ENCODE measurements at regions not wholly inside any gene's neighbourhood (a gene's known extent, or its start where the extent isn't known, plus 50 kb on each side); places are given as distances from the start of the nearest gene placed in this dataset.

GRCh38 chr1:82181846-82182245 lies 381.1 kb downstream of the ADGRL2 start:
- no peaks in the 10 kb centered on the region for H4K20me1 ChIP-seq (ENCODE audit: insufficient read depth, low read length)
- H3K9me3 ChIP-seq (ENCODE audit: control insufficient read depth, insufficient read depth, low read length): no peaks in the 10 kb centered on the region
- no CpG with 5 or more reads among the region's 1 CpG for WGBS, 2 experiments (ENCODE audit: extremely low coverage in 2 of 2, insufficient read length in 1 of 2)
- no peaks in the 10 kb centered on the region for H3K9me1 ChIP-seq (ENCODE audit: insufficient read depth, low read length)
- TF ChIP-seq MAZ (IDR thresholded peaks at IDR 0.05; ENCODE audit: borderline replicate concordance, low read depth, low read length) (no peak), SMC3 (IDR thresholded peaks at IDR 0.05; ENCODE audit: low read depth, low read length) (no peak), BHLHE40 (IDR thresholded peaks at IDR 0.05; ENCODE audit: low read depth, low read length) (no peak), POLR2A (IDR thresholded peaks at IDR 0.05; ENCODE audit: low read depth, low read length) (no peak), FOS (IDR thresholded peaks at IDR 0.05; ENCODE audit: low read depth, low read length) (no peak), CTCF (conservative IDR thresholded peaks at IDR 0.05; ENCODE audit: low read depth, low read length) (no peak), RFX5 (IDR thresholded peaks at IDR 0.05; ENCODE audit: low read depth, low read length) (no peak), RAD21 (IDR thresholded peaks at IDR 0.05; ENCODE audit: low read length) (no peak), RCOR1 (IDR thresholded peaks at IDR 0.05; ENCODE audit: insufficient replicate concordance, low read length) (no peak), MXI1 (IDR thresholded peaks at IDR 0.05; ENCODE audit: borderline replicate concordance, low read depth, low read length) (no peak), ELK1 (IDR thresholded peaks at IDR 0.05; ENCODE audit: borderline replicate concordance, low read depth, low read length) (no peak)
- no peak overlapping the region for H4K5ac ChIP-seq (ENCODE audit: low read depth, low read length)
- H2BK120ac ChIP-seq (ENCODE audit: low read depth, low read length): no peak overlapping the region
- H3K9ac ChIP-seq (ENCODE audit: low read depth, low read length): no peak overlapping the region
- no peaks in the 10 kb centered on the region for H3K27me3 ChIP-seq (ENCODE audit: control insufficient read depth, insufficient read depth, low read length)
- H3K18ac ChIP-seq (ENCODE audit: low read depth, low read length): no peak overlapping the region
- no peak overlapping the region for H2BK15ac ChIP-seq (ENCODE audit: low read depth, low read length)
- ATAC-seq (ENCODE audit: low read depth): no peak
- dilution Hi-C loops (cut with HindIII; ENCODE audit: low sequenced_read_pairs, unreplicated experiment): no loop called here
- H2BK20ac ChIP-seq (ENCODE audit: low read depth, low read length): no peak overlapping the region
- no peaks in the 10 kb centered on the region for H3K4me1 ChIP-seq (ENCODE audit: control insufficient read depth, insufficient read depth, low read length)
- H2BK5ac ChIP-seq (ENCODE audit: low read depth, low read length, poor library complexity, severe bottlenecking): no peak overlapping the region
- in situ Hi-C loops (cut with MboI; ENCODE audit: low sequenced_read_pairs): no loop called here
- H4K91ac ChIP-seq (ENCODE audit: insufficient read depth, low read depth, low read length): no peak overlapping the region
- no peak overlapping the region for H3K27ac ChIP-seq (ENCODE audit: insufficient read depth, low read length)
- H3K23ac ChIP-seq (ENCODE audit: low read depth, low read length): no peak overlapping the region
- H3K56ac ChIP-seq (ENCODE audit: extremely low read depth, insufficient read depth, low read length): no peak overlapping the region
- BruUV-seq (replicated peaks): no TSS peak
- ChIA-PET POLR2A (ENCODE audit: unreplicated experiment) (no interaction called here), CTCF (interaction anchor here (0.7 kb wide), 1 partner anchor 20 kb away, joined by 3 read pairs; no protein-coding TSS in a partner anchor)
- H2AK5ac ChIP-seq (ENCODE audit: low read depth, low read length): no peak overlapping the region
- H2AK9ac ChIP-seq (replicated peaks; ENCODE audit: low read depth, low read length, poor library complexity): no peak overlapping the region
- intact Hi-C loops (cut with micrococcal nuclease): no loop called here
- H4K8ac ChIP-seq (ENCODE audit: low read depth in 2 of 2, low read length in 2 of 2): no peak overlapping the region
- no peak for DNase-seq
- H3K14ac ChIP-seq (replicated peaks; ENCODE audit: low read depth, low read length): no peak overlapping the region
- H3K79me1 ChIP-seq (ENCODE audit: low read depth in 1 of 2, low read length in 2 of 2): no peaks in the 10 kb centered on the region
- H3K4me3 ChIP-seq (ENCODE audit: insufficient read depth, low read depth, low read length): no peak overlapping the region
- no peak overlapping the region for H3K4ac ChIP-seq (ENCODE audit: low read depth, low read length)
- no peak overlapping the region for H3K4me2 ChIP-seq (ENCODE audit: low read depth, low read length)
- no peaks in the 10 kb centered on the region for H3K36me3 ChIP-seq (ENCODE audit: control insufficient read depth, insufficient read depth, low read length)
- H2AFZ ChIP-seq (replicated peaks; ENCODE audit: low read length, poor library complexity): no peak overlapping the region
